Psoas muscle (tissue), 7 donors: ENCODE measurements at regions not wholly inside any gene's neighbourhood (a gene's known extent, or its start where the extent isn't known, plus 50 kb on each side); places are given as distances from the start of the nearest gene placed in this dataset.

Experiments
- ATAC-seq, 4 donors: fragments of 200-7000 bp; cut with Tn5 transposase; one replicate each; pipeline ENCODE4 v1.9.1; 2020; ENCODE audit warnings: moderate library complexity in 3 of 4, mild to moderate bottlenecking in 2 of 4
- DNase-seq, 2 donors: peaks; one replicate each; pipeline ENCODE4 v3.0.0-alpha.2; 2020
- H3K27ac ChIP-seq: fragments of 200-600 bp; one replicate; pipeline ENCODE4 v1.8.0; 2022
- H3K27me3 ChIP-seq, 3 donors: fragments of 200-600 bp in 1 of 3; one replicate each; pipeline versions ENCODE4 v1.6.1 to v1.8.0; 2013 to 2022; ENCODE audit warnings: low read length in 2 of 3, mild to moderate bottlenecking in 2 of 3, moderate library complexity in 1 of 3; ENCODE audit not compliant: insufficient read depth in 3 of 3
- H3K36me3 ChIP-seq, 2 donors: fragments of 200-600 bp in 1 of 2; one replicate each; pipeline versions ENCODE4 v1.6.1 to v1.8.0; 2013 to 2022; ENCODE audit warnings: low read depth in 1 of 2, mild to moderate bottlenecking in 1 of 2, moderate library complexity in 1 of 2; ENCODE audit not compliant: insufficient read depth in 1 of 2
- H3K4me1 ChIP-seq: fragments of 200-600 bp; one replicate; pipeline ENCODE4 v1.8.0; 2022
- H3K4me3 ChIP-seq: fragments of 200-600 bp; one replicate; pipeline ENCODE4 v1.8.0; 2022; ENCODE audit warnings: mild to moderate bottlenecking
- H3K9me3 ChIP-seq: fragments of 200-600 bp; one replicate; pipeline ENCODE4 v1.8.0; 2022
- CTCF ChIP-seq: fragments of 200-600 bp; IDR thresholded peaks from one replicate; pipeline ENCODE4 v1.8.0; 2022; ENCODE audit warnings: antibody characterized with exemption
- WGBS, 3 donors: extraction: QIAGEN DNeasy Blood & Tissue Kit; methylation state at CpG; one replicate each; pipeline versions ENCODE4 v1.1.6 to v1.1.7; 2013; 5-methylcytosine and 5-hydroxymethylcytosine counted together
- intact Hi-C, 2 donors: fragments of 100-400 bp; cut with DNase I; formaldehyde crosslinking; loops; one replicate each; pipeline versions ENCODE4 v1.11.0 to v1.14.2; 2022
- donor health status: healthy with polysubstance abuse.
- donor health status: DM: no; HTN: no; CAD: no; lungs with moderate emphysema.
- donor health status: Bipolar disorder and iron deficiency.
- donor health status: healthy.
- donor health status: DM: yes; HTN: yes; CAD: no.
- donor health status: DM: no; HTN: no; CAD: no.
- donor health status: DM: yes; HTN: yes; CAD: no.

- no peak for ATAC-seq
- no peaks in the 10 kb centered on the region for H3K36me3 ChIP-seq
- no peak overlapping the region for H3K4me3 ChIP-seq
- WGBS, 3 donors: 65 to 75% (median 65%) methylated on average over 11 of the region's 11 CpGs
- intact Hi-C loops: loop anchor here in 1 of 2 donors (10.0 kb wide), 1 partner anchor 734 kb away; the partner anchor contains the start of gene DAB1
- H3K27me3 ChIP-seq: peaks cover 0 to 4% (median 0%) of the 10 kb centered on the region in 3 donors
- no peak for DNase-seq
- TF ChIP-seq CTCF: no peak
- no peak overlapping the region for H3K27ac ChIP-seq
- H3K4me1 ChIP-seq: peaks cover 5% of the 10 kb centered on the region
- H3K9me3 ChIP-seq: no peaks in the 10 kb centered on the region
These were observed 387.8 kb downstream of the OMA1 start for GRCh38 chr1:58158506-58159433.

- H3K27ac ChIP-seq: no peak overlapping the region
- H3K36me3 ChIP-seq: no peaks in the 10 kb centered on the region
- peaks cover 3% of the 10 kb centered on the region for H3K4me1 ChIP-seq
- H3K4me3 ChIP-seq: no peak overlapping the region
- peaks cover 0 to 4% (median 0%) of the 10 kb centered on the region in 3 donors for H3K27me3 ChIP-seq
- intact Hi-C loops: loop anchor here in 1 of 2 donors (10.0 kb wide), 1 partner anchor 733 kb away; the partner anchor contains the start of gene DAB1
- TF ChIP-seq CTCF: no peak
- no peaks in the 10 kb centered on the region for H3K9me3 ChIP-seq
- no peak for ATAC-seq
- no peak for DNase-seq
These were observed 388.5 kb downstream of the OMA1 start for GRCh38 chr1:58158016-58158415.

- no peak overlapping the region for H3K27ac ChIP-seq
- no peaks in the 10 kb centered on the region for H3K9me3 ChIP-seq
- H3K27me3 ChIP-seq: peaks cover 0 to 4% (median 0%) of the 10 kb centered on the region in 3 donors
- no peaks in the 10 kb centered on the region for H3K4me1 ChIP-seq
- intact Hi-C loops: loop anchor here in 1 of 2 donors (10.0 kb wide), 1 partner anchor 732 kb away; the partner anchor contains the start of gene DAB1
- H3K4me3 ChIP-seq: no peak overlapping the region
- H3K36me3 ChIP-seq: no peaks in the 10 kb centered on the region
- DNase-seq: no peak
- 75 to 85% (median 77%) methylated on average over 4 of the region's 4 CpGs for WGBS, 3 donors
- no peak for ATAC-seq
- TF ChIP-seq CTCF: no peak
These were observed 389.3 kb downstream of the OMA1 start for GRCh38 chr1:58157256-58157655.

- Histone ChIP-seq H3K36me3 (no peaks in the 10 kb centered on the region), H3K27me3 (peaks cover 0 to 4% (median 0%) of the 10 kb centered on the region in 3 donors), H3K4me3 (no peak overlapping the region), H3K4me1 (no peaks in the 10 kb centered on the region), H3K9me3 (no peaks in the 10 kb centered on the region), H3K27ac (no peak overlapping the region)
- intact Hi-C loops: loop anchor here in 1 of 2 donors (10.0 kb wide), 1 partner anchor 732 kb away; the partner anchor contains the start of gene DAB1
- no peak for TF ChIP-seq CTCF
- ATAC-seq (no peak), DNase-seq (no peak)
- 82 to 97% (median 83%) methylated on average over 3 of the region's 3 CpGs for WGBS, 3 donors
These were observed 389.7 kb downstream of the OMA1 start for GRCh38 chr1:58156831-58157230.
